Uterus (tissue), 3 donors: ENCODE measurements at regions not wholly inside any gene's neighbourhood (a gene's known extent, or its start where the extent isn't known, plus 50 kb on each side); places are given as distances from the start of the nearest gene placed in this dataset.

Experiments
- DNase-seq, 2 donors: peaks; one replicate each; pipeline ENCODE4 v3.0.0-alpha.2; 2019 to 2020
- H3K27ac ChIP-seq, 2 donors: fragments of 200-600 bp; sonication (generic); 1 replicate in 1 of 2; 2 replicates in 1 of 2; pipeline ENCODE4 v1.5.1; 2016 to 2018
- H3K27me3 ChIP-seq, 2 donors: fragments of 200-600 bp; sonication (generic); one replicate each; pipeline ENCODE4 v1.5.1; 2018 to 2019; ENCODE audit warnings: control low read depth in 1 of 2
- H3K36me3 ChIP-seq, 2 donors: fragments of 200-600 bp; sonication (generic); one replicate each; pipeline ENCODE4 v1.5.1; 2019; ENCODE audit warnings: control low read depth in 1 of 2
- H3K4me1 ChIP-seq, 2 donors: fragments of 200-600 bp; sonication (generic); one replicate each; pipeline ENCODE4 v1.5.1; 2018 to 2019; ENCODE audit warnings: control low read depth in 1 of 2
- H3K4me3 ChIP-seq, 2 donors: fragments of 200-600 bp; sonication (generic); 1 replicate in 1 of 2; 2 replicates in 1 of 2; pipeline ENCODE4 v1.5.1; 2018 to 2019; ENCODE audit warnings: mild to moderate bottlenecking in 1 of 2
- H3K9me3 ChIP-seq, 2 donors: fragments of 200-600 bp; sonication (generic); one replicate each; pipeline ENCODE4 v1.5.1; 2019; ENCODE audit warnings: control low read depth in 1 of 2
- POLR2A ChIP-seq, 2 donors: fragments of 450-650 bp; IDR thresholded peaks; one replicate each; pipeline ENCODE4 v1.6.1; 2016; ENCODE audit warnings: antibody characterized with exemption in 2 of 2, mild to moderate bottlenecking in 1 of 2, moderate library complexity in 1 of 2
- intact Hi-C: fragments of 100-400 bp; cut with DNase I; formaldehyde crosslinking; loops from one replicate; pipeline ENCODE4 v1.15.1; 2023; ENCODE audit warnings: low total_unique reads
- TF ChIP-seq, protein P1 (sequence below), 4 experiments: fragments of 200-600 bp in 2 of 4; fragments of 450-650 bp in 2 of 4; sonication (generic) in 2 of 4; IDR thresholded peaks; one replicate each; pipeline ENCODE4 v1.5.1; 2016 to 2019; ENCODE audit warnings: antibody characterized with exemption in 4 of 4, mild to moderate bottlenecking in 2 of 4, moderate library complexity in 1 of 4
- donor health status: DM: yes; HTN: yes; CAD: no.

DNA sequence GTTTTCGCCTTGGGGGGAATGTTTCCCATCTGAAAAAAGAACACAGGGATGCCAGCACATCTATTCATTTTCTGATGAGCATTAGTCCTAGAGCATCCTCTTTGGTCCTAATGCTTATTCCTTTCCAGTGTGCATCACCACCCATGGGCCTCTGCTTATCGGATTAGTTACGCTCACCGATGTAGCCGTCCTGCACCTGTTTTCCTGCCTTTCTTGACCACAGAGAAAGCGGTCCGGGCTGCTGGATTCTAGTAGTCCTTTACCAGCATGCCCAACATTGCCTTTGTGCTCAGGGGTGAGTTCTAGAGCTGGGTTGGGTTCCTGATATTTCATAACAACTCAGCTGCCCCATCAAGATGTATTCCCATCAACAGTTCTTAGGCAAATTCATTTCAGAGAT, 2084.5 kb upstream of the C9orf72 start:
- no peaks in the 10 kb centered on the region for H3K27me3 ChIP-seq
- no peaks in the 10 kb centered on the region for H3K36me3 ChIP-seq
- H3K9me3 ChIP-seq = no peaks in the 10 kb centered on the region
- no peak overlapping the region for H3K4me3 ChIP-seq
- intact Hi-C loops = no loop called here
- H3K27ac ChIP-seq = no peak overlapping the region
- TF ChIP-seq POLR2A (IDR thresholded peaks at IDR 0.05) = no peak
- TF ChIP-seq, protein P1, sequence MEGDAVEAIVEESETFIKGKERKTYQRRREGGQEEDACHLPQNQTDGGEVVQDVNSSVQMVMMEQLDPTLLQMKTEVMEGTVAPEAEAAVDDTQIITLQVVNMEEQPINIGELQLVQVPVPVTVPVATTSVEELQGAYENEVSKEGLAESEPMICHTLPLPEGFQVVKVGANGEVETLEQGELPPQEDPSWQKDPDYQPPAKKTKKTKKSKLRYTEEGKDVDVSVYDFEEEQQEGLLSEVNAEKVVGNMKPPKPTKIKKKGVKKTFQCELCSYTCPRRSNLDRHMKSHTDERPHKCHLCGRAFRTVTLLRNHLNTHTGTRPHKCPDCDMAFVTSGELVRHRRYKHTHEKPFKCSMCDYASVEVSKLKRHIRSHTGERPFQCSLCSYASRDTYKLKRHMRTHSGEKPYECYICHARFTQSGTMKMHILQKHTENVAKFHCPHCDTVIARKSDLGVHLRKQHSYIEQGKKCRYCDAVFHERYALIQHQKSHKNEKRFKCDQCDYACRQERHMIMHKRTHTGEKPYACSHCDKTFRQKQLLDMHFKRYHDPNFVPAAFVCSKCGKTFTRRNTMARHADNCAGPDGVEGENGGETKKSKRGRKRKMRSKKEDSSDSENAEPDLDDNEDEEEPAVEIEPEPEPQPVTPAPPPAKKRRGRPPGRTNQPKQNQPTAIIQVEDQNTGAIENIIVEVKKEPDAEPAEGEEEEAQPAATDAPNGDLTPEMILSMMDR (IDR thresholded peaks at IDR 0.05) = no peak
- DNase-seq = no peak
- no peaks in the 10 kb centered on the region for H3K4me1 ChIP-seq

DNA sequence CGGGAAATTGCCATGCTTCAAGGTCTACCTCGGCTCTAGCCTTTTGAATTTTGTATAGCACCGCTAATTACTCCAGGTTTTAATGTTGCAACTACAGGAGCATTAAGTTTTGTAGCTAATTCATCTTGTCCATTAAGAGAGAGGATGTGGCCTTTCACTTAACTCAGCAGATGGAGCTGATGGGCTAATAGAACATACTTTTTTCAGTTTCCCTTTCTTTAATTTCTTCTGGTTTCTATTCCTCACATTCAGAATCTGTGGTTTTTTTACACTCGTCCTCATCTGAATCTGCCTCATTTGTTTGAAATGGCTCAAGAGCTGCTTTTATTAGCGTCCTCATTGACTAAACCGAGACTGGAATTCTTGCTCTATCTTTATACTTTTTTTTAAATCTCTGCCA, 2085.7 kb upstream of the C9orf72 start:
- H3K4me1 ChIP-seq = no peaks in the 10 kb centered on the region
- H3K36me3 ChIP-seq = no peaks in the 10 kb centered on the region
- no peaks in the 10 kb centered on the region for H3K9me3 ChIP-seq
- TF ChIP-seq, protein P1 (IDR thresholded peaks at IDR 0.05) = no peak
- TF ChIP-seq POLR2A (IDR thresholded peaks at IDR 0.05) = no peak
- intact Hi-C loops = no loop called here
- no peaks in the 10 kb centered on the region for H3K27me3 ChIP-seq
- no peak overlapping the region for H3K4me3 ChIP-seq
- H3K27ac ChIP-seq = no peak overlapping the region
- DNase-seq = no peak

DNA sequence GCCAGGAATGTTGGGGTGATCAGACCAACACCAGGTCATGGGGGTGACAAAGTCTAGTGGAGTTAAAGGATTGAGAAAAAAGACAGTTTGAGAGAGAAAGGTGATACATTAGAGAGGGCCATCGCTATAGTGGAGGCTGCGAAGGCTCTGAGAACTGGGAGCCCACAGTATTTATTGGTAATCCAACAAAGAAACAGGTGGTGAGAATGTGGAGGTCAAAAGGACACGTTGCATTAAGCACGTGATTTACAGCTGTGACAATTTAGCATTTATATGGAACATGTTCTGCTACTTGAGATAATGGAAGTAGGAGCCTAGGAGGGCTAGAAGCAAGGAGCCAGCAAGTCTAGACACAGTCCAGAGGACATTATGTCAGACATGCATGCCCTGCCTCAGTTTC, 2086.5 kb upstream of the C9orf72 start:
- Histone ChIP-seq H3K36me3 (no peaks in the 10 kb centered on the region), H3K9me3 (no peaks in the 10 kb centered on the region), H3K4me1 (no peaks in the 10 kb centered on the region), H3K27ac (no peak overlapping the region), H3K27me3 (no peaks in the 10 kb centered on the region), H3K4me3 (no peak overlapping the region)
- DNase-seq = no peak
- TF ChIP-seq, protein P1 (IDR thresholded peaks at IDR 0.05) = no peak
- TF ChIP-seq POLR2A (IDR thresholded peaks at IDR 0.05) = no peak
- intact Hi-C loops = no loop called here

DNA sequence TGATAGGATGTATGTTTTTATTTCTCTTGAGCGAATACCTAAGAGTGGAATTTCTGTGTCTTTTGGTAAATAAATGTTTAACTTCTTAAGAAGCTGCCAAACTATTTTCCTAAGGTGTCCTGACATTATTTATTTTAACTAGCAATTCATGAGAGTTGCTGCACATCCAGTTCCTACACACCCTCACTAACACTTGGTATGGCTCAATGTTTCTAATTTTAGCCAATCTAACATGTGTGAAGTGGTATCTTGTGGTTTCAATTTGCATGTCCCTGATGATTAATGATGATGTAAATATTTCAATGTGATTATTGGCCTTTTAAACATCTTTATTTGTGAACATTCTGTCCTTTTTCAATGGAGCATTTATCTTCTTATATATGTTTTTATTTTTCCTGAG, 2095.5 kb upstream of the C9orf72 start:
- no peak for TF ChIP-seq POLR2A (IDR thresholded peaks at IDR 0.05)
- TF ChIP-seq, protein P1 (IDR thresholded peaks at IDR 0.05) = no peak
- H3K27me3 ChIP-seq = no peaks in the 10 kb centered on the region
- H3K4me3 ChIP-seq = no peak overlapping the region
- no peaks in the 10 kb centered on the region for H3K36me3 ChIP-seq
- no peak overlapping the region for H3K27ac ChIP-seq
- no peak for DNase-seq
- intact Hi-C loops = no loop called here
- H3K4me1 ChIP-seq = no peaks in the 10 kb centered on the region
- no peaks in the 10 kb centered on the region for H3K9me3 ChIP-seq

DNA sequence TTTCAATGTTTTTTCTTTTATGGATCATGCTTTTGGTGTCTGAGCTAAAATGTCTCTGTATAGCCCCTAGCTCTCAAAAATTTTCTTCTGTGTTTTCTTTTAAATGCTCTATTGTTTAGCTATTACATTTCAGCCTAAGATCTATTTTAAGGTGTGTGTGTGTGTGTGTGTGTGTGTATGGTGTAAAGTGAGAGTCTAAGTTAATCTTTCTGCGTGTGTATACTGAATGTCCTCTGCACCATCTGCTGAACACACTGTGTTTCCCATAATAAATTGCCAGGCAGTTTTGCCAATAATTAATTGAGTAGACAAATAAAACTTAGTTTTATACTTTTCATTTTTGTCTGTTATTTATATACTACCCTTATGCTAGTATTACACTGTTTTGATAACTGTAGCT, 2096.3 kb upstream of the C9orf72 start:
- H3K27ac ChIP-seq = no peak overlapping the region
- H3K4me1 ChIP-seq = no peaks in the 10 kb centered on the region
- H3K4me3 ChIP-seq = no peak overlapping the region
- intact Hi-C loops = no loop called here
- TF ChIP-seq, protein P1 (IDR thresholded peaks at IDR 0.05) = no peak
- no peak for TF ChIP-seq POLR2A (IDR thresholded peaks at IDR 0.05)
- H3K9me3 ChIP-seq = no peaks in the 10 kb centered on the region
- DNase-seq = no peak
- no peaks in the 10 kb centered on the region for H3K27me3 ChIP-seq
- no peaks in the 10 kb centered on the region for H3K36me3 ChIP-seq
